HG03103 (cell line): ENCODE measurements at regions not wholly inside any gene's neighbourhood (a gene's known extent, or its start where the extent isn't known, plus 50 kb on each side); places are given as distances from the start of the nearest gene placed in this dataset.
"Not testable (repeated sequence)": the region's sequence is repeated elsewhere in the genome, so short reads cannot be mapped to it uniquely, and the experiment has no call there.

Experiments used
- ATAC-seq: cut with Tn5 transposase; IDR thresholded peaks from one replicate; pipeline ENCODE4 v1.9.1; 2021; ENCODE audit warnings: low read depth; ENCODE audit not compliant: unreplicated experiment

GRCh38 chr10:58070956-58071355 is 196.7 kb downstream of the IPMK start:
- ATAC-seq: no peak

DNA sequence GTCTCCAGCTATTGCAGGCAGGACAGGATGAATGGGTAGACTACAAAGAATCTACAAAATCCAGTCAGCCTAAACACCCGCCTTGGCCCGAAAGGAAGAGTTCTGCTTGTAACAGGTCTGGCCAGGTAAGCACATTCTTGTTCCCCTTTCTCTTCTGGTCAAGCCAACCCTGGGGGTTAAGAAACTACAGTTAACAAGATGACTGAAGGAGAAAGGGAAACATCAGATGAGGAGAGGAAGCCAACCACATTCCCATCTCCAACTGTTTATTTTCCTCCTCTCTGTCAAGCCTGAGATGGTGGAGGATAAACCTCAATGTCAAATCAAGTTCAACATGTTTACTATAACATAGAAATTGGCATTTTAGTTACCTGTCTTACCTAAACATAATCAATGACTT is 198.9 kb downstream of the IPMK start:
- ATAC-seq: no peak

DNA sequence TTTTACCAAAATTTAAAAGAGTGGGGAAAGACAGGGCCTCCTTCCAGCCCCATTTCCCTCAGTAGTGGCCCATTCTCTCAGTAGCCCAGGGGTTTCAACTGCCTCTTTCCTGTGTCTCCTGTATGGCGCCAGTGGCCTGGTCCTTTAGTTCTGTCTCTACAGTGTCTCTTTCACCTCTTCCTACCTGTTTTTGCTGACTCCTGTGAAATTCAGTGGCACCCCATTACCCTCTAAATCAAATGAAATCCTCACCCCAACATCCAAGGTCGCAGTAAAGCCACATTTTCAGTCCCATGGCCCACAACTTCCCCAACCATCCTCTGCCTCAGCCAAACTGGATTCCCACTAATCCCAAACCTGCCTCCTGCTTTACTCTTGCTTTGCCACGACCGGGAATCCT is 200.7 kb downstream of the IPMK start:
- no peak for ATAC-seq

GRCh38 chr10:58066126-58066525 is 201.6 kb downstream of the IPMK start:
- ATAC-seq: no peak

- no peak for ATAC-seq
Observed at GRCh38 chr10:58065529-58065815, 202.2 kb downstream of the IPMK start.

GRCh38 chr10:58064714-58065528 is 202.8 kb downstream of the IPMK start:
- ATAC-seq: no peak

DNA sequence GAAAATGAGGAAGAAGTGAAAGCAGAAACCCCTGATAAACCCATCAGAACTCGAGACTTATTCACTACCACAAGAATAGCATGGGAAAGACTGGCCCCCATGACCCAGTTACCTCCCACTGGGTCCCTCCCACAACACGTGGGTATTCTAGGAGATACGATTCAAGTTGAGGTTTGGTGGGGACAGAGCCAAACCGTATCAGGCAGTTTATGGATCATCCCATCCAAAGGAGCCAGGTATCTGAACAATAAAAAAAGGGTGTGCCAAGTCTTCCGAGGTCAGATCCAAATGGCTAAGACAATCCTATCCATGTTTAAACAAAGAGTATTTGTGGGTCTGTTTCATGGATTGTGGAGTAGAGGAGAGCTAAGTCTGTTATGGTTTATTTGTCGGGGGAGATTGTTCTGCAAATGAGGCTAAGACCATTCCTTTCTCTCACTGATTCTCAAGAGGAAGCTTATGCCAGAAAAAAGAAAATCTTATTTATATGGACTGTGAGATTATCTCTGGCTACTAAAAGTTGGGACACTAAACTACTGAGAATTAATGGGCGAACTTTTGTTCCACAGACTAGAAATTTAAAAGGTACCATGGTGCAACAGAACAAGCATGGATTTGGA is 203.7 kb downstream of the IPMK start:
- ATAC-seq: no peak

GRCh38 chr10:58058683-58059082 is 209.0 kb downstream of the IPMK start:
- ATAC-seq: not testable (repeated sequence)

DNA sequence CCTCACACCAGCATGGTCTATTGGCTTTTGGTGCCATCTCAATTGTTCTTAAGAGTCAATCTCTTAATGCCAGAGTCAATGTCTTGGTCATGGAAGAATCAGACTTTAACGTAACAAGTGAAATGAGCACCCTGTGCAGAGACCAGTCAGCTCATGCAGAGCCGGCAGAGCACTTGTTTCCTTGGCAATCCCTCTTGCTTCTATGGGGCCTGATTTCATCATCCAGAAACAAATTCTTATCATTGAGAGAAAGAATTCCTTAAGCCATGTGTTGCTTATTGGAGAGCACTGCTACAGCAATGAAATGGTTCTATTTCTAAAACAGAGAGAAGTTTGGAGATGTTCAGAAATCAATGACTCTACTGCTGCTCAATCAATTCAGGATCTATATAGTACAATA is 212.8 kb downstream of the IPMK start:
- no peak for ATAC-seq

DNA sequence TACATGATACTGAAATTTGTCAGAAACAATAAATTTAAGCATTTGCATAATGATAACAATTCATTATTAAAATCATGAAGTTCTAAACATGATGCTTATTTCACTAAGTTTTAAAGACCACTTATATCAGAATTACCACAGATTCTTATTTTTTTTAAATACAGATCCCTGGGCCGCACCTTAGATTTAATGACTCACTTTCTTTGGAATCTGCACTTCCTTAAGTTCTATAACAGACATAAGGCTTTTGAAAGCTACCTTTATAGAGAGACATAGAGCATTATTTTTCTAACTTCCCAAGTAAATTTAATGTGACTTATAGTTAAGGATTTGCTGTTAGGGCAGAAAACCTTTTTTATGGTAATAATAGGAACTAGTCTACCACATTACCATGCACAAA is 214.9 kb downstream of the IPMK start:
- no peak for ATAC-seq

GRCh38 chr10:58050575-58050974 is 217.1 kb downstream of the IPMK start:
- ATAC-seq: no peak

GRCh38 chr10:58048936-58049335 is 218.8 kb downstream of the IPMK start:
- no peak for ATAC-seq

DNA sequence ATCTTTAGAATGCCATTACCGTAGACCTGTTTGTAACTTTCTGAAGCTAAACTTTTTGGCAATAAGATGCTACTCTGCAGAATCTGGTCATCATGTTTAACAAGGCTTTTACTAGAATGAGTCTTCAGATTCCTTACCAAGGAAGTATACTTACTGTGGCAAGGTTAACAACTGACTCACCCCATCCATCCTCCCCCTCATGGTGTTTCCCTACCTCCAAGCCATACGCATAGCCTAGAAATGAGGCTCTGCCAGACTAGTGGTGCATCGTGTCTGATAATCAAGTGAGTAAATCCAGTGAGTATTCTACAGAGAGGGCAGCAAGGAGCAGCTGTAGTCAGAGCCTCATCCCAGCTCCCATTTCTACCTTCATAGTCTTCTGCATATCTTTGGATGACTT is 223.6 kb downstream of the IPMK start:
- no peak for ATAC-seq

DNA sequence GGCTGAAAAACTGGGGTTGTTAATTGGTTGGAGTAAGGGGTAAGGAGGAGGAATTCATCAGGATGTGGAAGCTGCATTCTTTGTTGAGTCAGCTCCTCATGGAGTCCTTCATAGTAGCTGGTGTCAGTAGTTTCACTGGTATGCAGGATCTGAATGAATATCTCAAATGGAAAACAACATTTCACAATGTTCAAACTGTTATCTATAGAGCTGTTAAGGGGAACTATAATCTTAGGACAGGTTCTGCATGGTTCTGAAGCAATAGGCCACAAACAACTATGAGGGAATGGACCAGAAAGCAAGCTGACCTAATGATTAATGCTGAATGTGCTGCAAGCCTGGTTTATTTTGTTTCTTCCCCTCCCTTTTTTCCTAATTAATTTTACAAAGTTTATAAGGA is 225.8 kb downstream of the IPMK start:
- ATAC-seq: no peak

- ATAC-seq: no peak
Observed at GRCh38 chr10:58030208-58030607, 237.5 kb downstream of the IPMK start.

GRCh38 chr10:58028597-58029366 is 238.9 kb downstream of the IPMK start:
- no peak for ATAC-seq

DNA sequence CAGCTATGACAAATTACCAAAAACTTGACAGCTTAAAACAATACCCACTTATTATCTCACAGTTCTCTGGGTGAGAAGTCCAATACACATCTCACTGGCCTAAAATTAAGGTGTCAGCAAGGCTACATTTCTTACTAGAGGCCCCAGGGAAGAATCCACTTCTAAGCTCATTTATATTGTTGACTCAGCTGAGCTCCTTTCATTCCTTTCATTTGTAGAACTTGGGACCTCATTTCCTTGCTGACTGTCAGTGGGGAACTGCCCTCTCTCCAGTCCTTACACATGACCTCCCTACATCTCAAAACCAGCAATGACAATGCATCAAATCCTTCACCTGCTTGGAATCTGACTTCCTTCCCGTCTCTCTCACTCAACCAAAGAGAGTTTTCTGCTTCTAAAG is 240.3 kb downstream of the IPMK start:
- no peak for ATAC-seq

- no peak for ATAC-seq
Observed at GRCh38 chr10:58026036-58026435, 241.7 kb downstream of the IPMK start.

DNA sequence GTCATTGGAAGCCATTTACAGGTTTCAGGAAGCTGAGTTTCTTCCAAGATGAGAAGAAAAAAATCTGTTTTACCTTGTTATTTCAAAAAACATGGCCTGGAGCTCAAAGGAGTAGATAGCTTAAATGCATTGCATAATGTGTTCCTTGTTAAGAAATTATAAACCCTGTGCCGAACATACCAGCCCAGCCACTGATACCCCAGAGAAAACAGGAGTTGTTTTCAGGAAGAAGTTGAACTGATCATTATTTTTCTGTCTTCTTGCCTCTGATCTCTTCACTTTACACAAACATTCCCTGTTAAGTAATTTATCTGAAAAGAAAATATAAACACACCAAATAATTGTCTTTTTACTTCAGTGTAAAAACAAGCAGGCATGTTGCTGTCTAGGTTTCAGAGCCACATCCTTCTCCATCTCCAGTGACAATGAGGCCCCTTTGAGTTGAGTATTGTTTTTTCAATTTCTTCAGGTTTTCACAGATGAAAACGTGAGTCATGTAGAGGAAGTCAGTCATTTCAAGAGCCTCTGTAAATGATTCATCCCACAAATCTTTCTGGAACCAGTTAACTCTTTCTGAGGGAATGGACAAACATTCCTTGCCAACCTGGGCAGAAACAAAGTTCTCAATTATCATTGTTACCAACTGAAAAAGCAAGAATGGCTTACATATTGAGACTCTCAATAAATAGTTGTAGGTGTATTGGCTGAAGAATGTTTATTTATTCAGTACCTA is 244.2 kb downstream of the IPMK start:
- no peak for ATAC-seq

DNA sequence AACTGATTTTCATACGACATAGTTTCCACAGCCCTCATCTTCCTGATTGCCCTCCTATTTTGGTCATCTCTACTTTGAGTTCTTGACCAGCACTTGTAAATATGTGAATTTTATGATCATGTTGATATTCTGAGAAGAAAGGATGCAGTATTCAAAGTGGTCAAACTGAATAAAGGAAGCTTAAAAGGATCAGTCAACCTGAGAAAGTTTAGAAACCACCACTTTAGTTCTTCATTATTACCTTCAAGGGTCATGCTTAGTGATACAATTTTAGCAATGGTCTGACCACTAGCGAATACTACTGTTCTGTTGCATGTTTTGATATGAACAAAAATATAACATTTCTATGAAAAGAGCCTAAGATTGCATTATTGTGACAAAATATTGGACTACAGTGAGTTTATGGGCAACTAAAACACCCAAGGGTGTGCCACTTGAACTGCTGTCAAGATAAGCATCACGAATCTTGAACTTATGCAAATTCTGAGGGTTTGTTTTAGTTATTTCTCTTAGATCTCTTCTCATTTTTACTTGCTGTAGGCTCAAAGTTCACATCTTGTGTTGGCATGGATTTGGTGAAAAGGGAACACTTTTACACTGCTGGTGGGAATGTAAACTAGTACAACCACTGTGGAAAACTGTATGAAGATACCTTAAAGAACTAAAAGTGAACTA is 247.7 kb downstream of the IPMK start:
- no peak for ATAC-seq
